DMS79 treated with DMSO at 0.1 percent for 48 hours (cell line): ENCODE measurements at regions not wholly inside any gene's neighbourhood (a gene's known extent, or its start where the extent isn't known, plus 50 kb on each side); places are given as distances from the start of the nearest gene placed in this dataset.
"Not testable (repeated sequence)": the region's sequence is repeated elsewhere in the genome, so short reads cannot be mapped to it uniquely, and the experiment has no call there.

ENCODE experiments used
- DNase-seq: peaks from one replicate; lab custom pipeline; 2025; lab: John Stamatoyannopoulos, UW

- DNase-seq, result no peak
Observed at GRCh38 chr15:66964111-66964738, 101.2 kb upstream of the SMAD3 start.

- DNase-seq, result no peak
Observed at GRCh38 chr15:66964791-66965190, 100.6 kb upstream of the SMAD3 start.

GRCh38 chr15:66965201-66965900, 100.1 kb upstream of the SMAD3 start:
- DNase-seq, result no peak

- no peak for DNase-seq
Observed at GRCh38 chr15:66966256-66966655, 99.1 kb upstream of the SMAD3 start.

- no peak for DNase-seq
Observed at GRCh38 chr15:66968806-66969596, 96.4 kb upstream of the SMAD3 start.

- DNase-seq, result not testable (repeated sequence)
Observed at GRCh38 chr15:66974131-66974530, 91.3 kb upstream of the SMAD3 start.

GRCh38 chr15:66976106-66976640, 89.2 kb upstream of the SMAD3 start:
- DNase-seq, result not testable (repeated sequence)

- not testable (repeated sequence) for DNase-seq
Observed at GRCh38 chr15:66980326-66980725, 85.1 kb upstream of the SMAD3 start.

GRCh38 chr15:66981771-66982170, 83.6 kb upstream of the SMAD3 start:
- no peak for DNase-seq

- DNase-seq, result no peak
Observed at GRCh38 chr15:66982250-66982649, 83.2 kb upstream of the SMAD3 start.

GRCh38 chr15:66982816-66983215, 82.6 kb upstream of the SMAD3 start:
- DNase-seq, result no peak

- DNase-seq, result no peak
Observed at GRCh38 chr15:66985653-66986052, 79.7 kb upstream of the SMAD3 start.

- DNase-seq, result no peak
Observed at GRCh38 chr15:66986951-66987350, 78.5 kb upstream of the SMAD3 start.

- DNase-seq, result no peak
Observed at GRCh38 chr15:66993090-66993489, 72.3 kb upstream of the SMAD3 start.

- no peak for DNase-seq
Observed at GRCh38 chr15:66993874-66994696, 71.3 kb upstream of the SMAD3 start.

- DNase-seq, result no peak
Observed at GRCh38 chr15:66994927-66995656, 70.3 kb upstream of the SMAD3 start.

GRCh38 chr15:66996094-66996493, 69.3 kb upstream of the SMAD3 start:
- no peak for DNase-seq

GRCh38 chr15:66997212-66997611, 68.2 kb upstream of the SMAD3 start:
- no peak for DNase-seq

- DNase-seq, result not testable (repeated sequence)
Observed at GRCh38 chr15:66998234-66998633, 67.2 kb upstream of the SMAD3 start.

GRCh38 chr15:66999046-66999968, 66.1 kb upstream of the SMAD3 start:
- DNase-seq, result no peak
